HCT116 (cell line): ENCODE measurements at regions not wholly inside any gene's neighbourhood (a gene's known extent, or its start where the extent isn't known, plus 50 kb on each side); places are given as distances from the start of the nearest gene placed in this dataset.

Experiments
- ATAC-seq: fragments of 200-7000 bp; cut with Tn5 transposase; 2 replicates; pipeline ENCODE4 v1.9.1; 2020; ENCODE audit warnings: mild to moderate bottlenecking, moderate library complexity
- BruUV-seq: library from RNA; stranded (reverse); fragments of 400-500 nt; replicated peaks from 2 replicates; lab custom pipeline; 2021; lab: Mats Ljungman, UMichigan
- CTCF ChIA-PET: fragments of 300-600 bp; sonication (Branson Sonifier 250); formaldehyde crosslinking; loops from one replicate; lab custom pipeline; 2021; ENCODE audit warnings: antibody characterized with exemption; lab: Charles Lee
- POLR2A ChIA-PET: fragments of 300-600, 350-600 bp; sonication (Branson Sonifier 250); formaldehyde crosslinking; loops from one replicate; lab custom pipeline; 2021; ENCODE audit warnings: antibody characterized with exemption; lab: Charles Lee
- RAD21 ChIA-PET, 2 experiments: fragments of 300-600 bp; sonication (Branson Sonifier 250); formaldehyde crosslinking; loops; one replicate each; lab custom pipeline; 2023; ENCODE audit warnings: low total read pairs in 2 of 2; ENCODE audit not compliant: uncharacterized antibody in 2 of 2, unreplicated experiment in 2 of 2, low non-redundant PET in 1 of 2; lab: Charles Lee
- DNase-seq: peaks from one replicate; pipeline ENCODE4 v3.0.0-alpha.2; 2010; ENCODE audit warnings: low read depth, low spot score
- H2AFZ ChIP-seq: fragments of 200-600 bp; shearing (Covaris generic), sonication (generic); 2 replicates; pipeline ENCODE4 v1.6.1; 2017; ENCODE audit warnings: low read depth, mixed run types, mixed read lengths, antibody characterized with exemption, low read length; ENCODE audit not compliant: poor library complexity, severe bottlenecking
- H3K27ac ChIP-seq: 2 replicates; pipeline ENCODE4 v1.5.1; 2012; ENCODE audit warnings: low read depth, low read length
- H3K27me3 ChIP-seq: fragments of 200-600 bp; sonication (generic); 2 replicates; pipeline ENCODE4 v1.6.1; 2016; ENCODE audit warnings: mixed run types, low read length, mixed read lengths; ENCODE audit not compliant: insufficient read depth
- H3K36me3 ChIP-seq, 2 experiments: fragments of 200-500 bp in 1 of 2; fragments of 200-600 bp in 1 of 2; sonication (Bioruptor generic) in 1 of 2; sonication (generic) in 1 of 2; 2 replicates each; pipeline versions ENCODE4 v1.5.1 to v1.6.1; 2014 to 2016; ENCODE audit warnings: low read length in 2 of 2, inconsistent platforms in 1 of 2, mixed read lengths in 1 of 2, mixed run types in 1 of 2; ENCODE audit not compliant: insufficient read depth in 2 of 2, control insufficient read depth in 1 of 2
- H3K4me1 ChIP-seq, 2 experiments: fragments of 200-600 bp in 1 of 2; sonication (generic) in 1 of 2; 2 replicates each; pipeline versions ENCODE4 v1.5.1 to v1.6.1; 2012 to 2017; ENCODE audit warnings: low read length in 2 of 2, inconsistent platforms in 1 of 2, mild to moderate bottlenecking in 1 of 2, mixed read lengths in 1 of 2, mixed run types in 1 of 2, moderate library complexity in 1 of 2; ENCODE audit not compliant: insufficient read depth in 2 of 2, control insufficient read depth in 1 of 2
- H3K4me2 ChIP-seq: fragments of 200-600 bp; sonication (generic); 2 replicates; pipeline ENCODE4 v1.6.1; 2017; ENCODE audit warnings: mixed run types, low read length, mixed read lengths
- H3K4me3 ChIP-seq, 2 experiments: fragments of 200-600 bp in 1 of 2; sonication (generic) in 1 of 2; replicated peaks in 1 of 2; 2 replicates each; pipeline ENCODE4 v1.5.1; 2011 to 2016; ENCODE audit warnings: low read length in 2 of 2, control low read depth in 1 of 2, low read depth in 1 of 2, mild to moderate bottlenecking in 1 of 2, mixed read lengths in 1 of 2, mixed run types in 1 of 2
- H3K79me2 ChIP-seq: fragments of 200-600 bp; sonication (generic); 2 replicates; pipeline ENCODE4 v1.6.1; 2017; ENCODE audit warnings: mild to moderate bottlenecking, mixed run types, low read length, moderate library complexity, mixed read lengths; ENCODE audit not compliant: insufficient read depth
- H3K9ac ChIP-seq: fragments of 200-600 bp; sonication (generic); 2 replicates; pipeline ENCODE4 v1.6.1; 2016; ENCODE audit warnings: low read length, mixed read lengths
- H3K9me2 ChIP-seq: fragments of 200-600 bp; sonication (generic), shearing (Covaris generic); 2 replicates; pipeline ENCODE4 v1.6.1; 2017; ENCODE audit warnings: mixed run types, mild to moderate bottlenecking, moderate library complexity; ENCODE audit not compliant: insufficient read depth
- H3K9me3 ChIP-seq, 2 experiments: fragments of 200-500 bp in 1 of 2; fragments of 200-600 bp in 1 of 2; sonication (Bioruptor generic) in 1 of 2; sonication (generic) in 1 of 2; 2 replicates each; pipeline ENCODE4 v1.6.1; 2014 to 2017; ENCODE audit warnings: low read length in 2 of 2, mixed read lengths in 2 of 2, inconsistent platforms in 1 of 2, low read depth in 1 of 2, mild to moderate bottlenecking in 1 of 2, mixed run types in 1 of 2, moderate library complexity in 1 of 2; ENCODE audit not compliant: control insufficient read depth in 1 of 2, insufficient read depth in 1 of 2
- H4K20me1 ChIP-seq: fragments of 200-600 bp; sonication (generic), shearing (Covaris generic); 2 replicates; pipeline ENCODE4 v1.6.1; 2017; ENCODE audit warnings: mixed run types, mild to moderate bottlenecking, moderate library complexity; ENCODE audit not compliant: insufficient read depth
- ATF3 ChIP-seq: IDR thresholded peaks from 2 replicates; pipeline ENCODE4 v1.6.1; 2012
- CBX3 ChIP-seq: IDR thresholded peaks from 2 replicates; pipeline ENCODE4 v1.6.1; 2012; ENCODE audit warnings: low read depth
- CEBPB ChIP-seq: IDR thresholded peaks from 2 replicates; pipeline ENCODE4 v1.6.1; 2012; ENCODE audit warnings: low read depth
- EGR1 ChIP-seq: IDR thresholded peaks from 2 replicates; pipeline ENCODE4 v1.6.1; 2012; ENCODE audit warnings: low read depth
- ELF1 ChIP-seq: IDR thresholded peaks from 2 replicates; pipeline ENCODE4 v1.6.1; 2012; ENCODE audit warnings: low read depth, borderline replicate concordance
- FOSL1 ChIP-seq: IDR thresholded peaks from 2 replicates; pipeline ENCODE4 v1.6.1; 2012; ENCODE audit warnings: low read depth
- POLR2A ChIP-seq: IDR thresholded peaks from 2 replicates; pipeline ENCODE4 v1.7.0; 2011; ENCODE audit warnings: borderline replicate concordance; ENCODE audit not compliant: insufficient read depth, insufficient read length; ENCODE audit errors: extremely low read depth
- POLR2AphosphoS5 ChIP-seq: IDR thresholded peaks from 2 replicates; pipeline ENCODE4 v1.6.1; 2011; ENCODE audit warnings: mild to moderate bottlenecking, low read depth, low read length, moderate library complexity
- RAD21 ChIP-seq: IDR thresholded peaks from 2 replicates; pipeline ENCODE4 v1.6.1; 2012; ENCODE audit warnings: low read depth, mild to moderate bottlenecking
- SIN3A ChIP-seq: IDR thresholded peaks from 2 replicates; pipeline ENCODE4 v1.6.1; 2012; ENCODE audit warnings: low read depth
- SP1 ChIP-seq: IDR thresholded peaks from 2 replicates; pipeline ENCODE4 v1.6.1; 2012; ENCODE audit warnings: low read depth
- SRF ChIP-seq: IDR thresholded peaks from 2 replicates; pipeline ENCODE4 v1.6.1; 2012; ENCODE audit warnings: low read depth
- YY1 ChIP-seq: IDR thresholded peaks from 2 replicates; pipeline ENCODE4 v1.6.1; 2011; ENCODE audit warnings: low read length, low read depth, moderate library complexity, mild to moderate bottlenecking; ENCODE audit not compliant: insufficient replicate concordance; ENCODE audit errors: extremely low read depth
- ZBTB33 ChIP-seq: IDR thresholded peaks from 2 replicates; pipeline ENCODE4 v1.6.1; 2011; ENCODE audit warnings: mild to moderate bottlenecking, low read length, moderate library complexity; ENCODE audit not compliant: insufficient replicate concordance; ENCODE audit errors: extremely low read depth
- ZNF274 ChIP-seq: fragments of 200-500 bp; sonication (Bioruptor generic); IDR thresholded peaks from 2 replicates; pipeline ENCODE4 v1.6.1; 2014; ENCODE audit warnings: mild to moderate bottlenecking, low read depth, low read length, inconsistent platforms
- intact Hi-C: fragments of 100-400 bp; cut with micrococcal nuclease; formaldehyde crosslinking; loops from 2 replicates; pipeline ENCODE4 v1.10.0; 2022
- TF ChIP-seq, protein P1 (sequence below): IDR thresholded peaks from 2 replicates; pipeline ENCODE4 v1.6.1; 2012; ENCODE audit warnings: low read depth
- TF ChIP-seq, protein P2 (sequence below), 3 experiments: fragments of 200-600 bp in 1 of 3; sonication (generic) in 1 of 3; IDR thresholded peaks in 2 of 3; conservative IDR thresholded peaks in 1 of 3; 2 replicates each; pipeline ENCODE4 v1.5.1; 2012 to 2017; ENCODE audit warnings: low read depth in 2 of 3, low read length in 2 of 3, antibody characterized with exemption in 1 of 3, borderline replicate concordance in 1 of 3, control low read depth in 1 of 3, mild to moderate bottlenecking in 1 of 3, mixed read lengths in 1 of 3, mixed run types in 1 of 3, moderate library complexity in 1 of 3; ENCODE audit not compliant: insufficient read depth in 1 of 3
- TF ChIP-seq, protein P3 (sequence below): IDR thresholded peaks from 2 replicates; pipeline ENCODE4 v1.6.1; 2012

DNA sequence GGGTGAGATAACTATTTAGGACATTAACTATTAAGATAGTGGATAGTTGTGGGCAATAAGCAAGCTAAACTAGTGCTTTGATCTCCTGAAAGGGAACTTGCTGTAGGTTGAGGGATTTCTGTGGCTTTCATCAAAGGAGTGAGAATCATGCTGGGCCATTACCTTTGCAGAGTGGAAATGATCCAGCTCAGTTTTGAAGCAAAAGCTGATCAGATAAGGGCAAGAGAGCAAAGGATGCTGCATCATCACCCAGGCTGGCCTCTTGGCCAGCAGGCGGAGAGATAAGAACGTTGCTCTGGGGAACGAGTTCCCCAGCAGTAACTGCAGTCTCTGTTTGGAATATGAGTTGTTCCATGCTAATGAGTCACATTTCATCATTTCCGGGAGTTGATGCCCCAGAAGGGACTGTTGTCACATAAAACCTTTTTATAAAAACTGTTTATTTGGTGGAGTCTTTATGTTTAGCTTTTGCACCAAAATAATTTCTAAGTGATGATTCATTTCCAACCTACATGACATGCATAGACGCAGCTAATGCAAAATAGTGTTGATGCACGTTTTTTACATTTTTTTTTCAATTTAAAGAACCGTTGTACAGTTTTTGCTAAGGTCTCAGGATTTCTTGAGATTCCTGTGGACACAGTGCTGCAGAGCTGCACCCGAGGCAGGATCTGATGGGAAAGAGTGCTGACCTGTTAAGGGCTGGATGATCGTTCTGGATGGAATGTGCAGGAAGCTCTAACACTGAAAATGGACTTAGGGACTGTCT is 99.3 kb downstream of the ACTBL2 start:
- peak overlapping the region in 1 of 2 experiments; percentile 17; a peak in 1 of 4 replicates for H3K4me3 ChIP-seq
- no peaks in the 10 kb centered on the region for H3K79me2 ChIP-seq
- H3K9me2 ChIP-seq, result no peaks in the 10 kb centered on the region
- peak overlapping the region; percentile 95 for H3K27ac ChIP-seq
- ATAC-seq, result peak; percentile 96
- H4K20me1 ChIP-seq, result no peaks in the 10 kb centered on the region
- DNase-seq, result peak; percentile 92
- no peaks in the 10 kb centered on the region for H3K9me3 ChIP-seq
- peak overlapping the region; percentile 68 for H3K4me2 ChIP-seq
- ChIA-PET RAD21 (interaction anchor here in 1 of 2 experiments (1.4 kb wide), 1 partner anchor 16 kb away, joined by 3 read pairs; no protein-coding TSS in a partner anchor), CTCF (no interaction called here), POLR2A (interaction anchor here (0.7 to 1.4 kb wide), 3 partner anchors 16 to 112 kb away, joined by 3 to 12 read pairs (median 3); no protein-coding TSS in a partner anchor)
- intact Hi-C loops, result loop anchor here (1.0 to 5.0 kb wide), 3 partner anchors 16 to 1079 kb away; partner anchors contain the start of gene PLK2
- peaks cover 27 to 37% of the 10 kb centered on the region in 2 experiments for H3K4me1 ChIP-seq
- H3K9ac ChIP-seq, result peak overlapping the region; percentile 55
- BruUV-seq, result TSS peak; percentile 96
- no peaks in the 10 kb centered on the region for H3K27me3 ChIP-seq
- H3K36me3 ChIP-seq, result no peaks in the 10 kb centered on the region
- peak overlapping the region; percentile 31 for H2AFZ ChIP-seq
- peak; percentile 58 for TF ChIP-seq POLR2AphosphoS5
- no peak for TF ChIP-seq EGR1
- no peak for TF ChIP-seq ELF1
- TF ChIP-seq CBX3, result peak; percentile 73; the same call in 1 of the 2 replicates
- TF ChIP-seq, protein P1, sequence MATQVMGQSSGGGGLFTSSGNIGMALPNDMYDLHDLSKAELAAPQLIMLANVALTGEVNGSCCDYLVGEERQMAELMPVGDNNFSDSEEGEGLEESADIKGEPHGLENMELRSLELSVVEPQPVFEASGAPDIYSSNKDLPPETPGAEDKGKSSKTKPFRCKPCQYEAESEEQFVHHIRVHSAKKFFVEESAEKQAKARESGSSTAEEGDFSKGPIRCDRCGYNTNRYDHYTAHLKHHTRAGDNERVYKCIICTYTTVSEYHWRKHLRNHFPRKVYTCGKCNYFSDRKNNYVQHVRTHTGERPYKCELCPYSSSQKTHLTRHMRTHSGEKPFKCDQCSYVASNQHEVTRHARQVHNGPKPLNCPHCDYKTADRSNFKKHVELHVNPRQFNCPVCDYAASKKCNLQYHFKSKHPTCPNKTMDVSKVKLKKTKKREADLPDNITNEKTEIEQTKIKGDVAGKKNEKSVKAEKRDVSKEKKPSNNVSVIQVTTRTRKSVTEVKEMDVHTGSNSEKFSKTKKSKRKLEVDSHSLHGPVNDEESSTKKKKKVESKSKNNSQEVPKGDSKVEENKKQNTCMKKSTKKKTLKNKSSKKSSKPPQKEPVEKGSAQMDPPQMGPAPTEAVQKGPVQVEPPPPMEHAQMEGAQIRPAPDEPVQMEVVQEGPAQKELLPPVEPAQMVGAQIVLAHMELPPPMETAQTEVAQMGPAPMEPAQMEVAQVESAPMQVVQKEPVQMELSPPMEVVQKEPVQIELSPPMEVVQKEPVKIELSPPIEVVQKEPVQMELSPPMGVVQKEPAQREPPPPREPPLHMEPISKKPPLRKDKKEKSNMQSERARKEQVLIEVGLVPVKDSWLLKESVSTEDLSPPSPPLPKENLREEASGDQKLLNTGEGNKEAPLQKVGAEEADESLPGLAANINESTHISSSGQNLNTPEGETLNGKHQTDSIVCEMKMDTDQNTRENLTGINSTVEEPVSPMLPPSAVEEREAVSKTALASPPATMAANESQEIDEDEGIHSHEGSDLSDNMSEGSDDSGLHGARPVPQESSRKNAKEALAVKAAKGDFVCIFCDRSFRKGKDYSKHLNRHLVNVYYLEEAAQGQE, result no peak
- no peak for TF ChIP-seq ZNF274
- TF ChIP-seq RAD21, result peak; percentile 50
- TF ChIP-seq FOSL1, result peak; percentile 81
- peak; percentile 70 for TF ChIP-seq SRF
- peak; percentile 86 for TF ChIP-seq CEBPB
- TF ChIP-seq YY1, result no peak
- peak; percentile 82; the same call in 1 of the 2 replicates for TF ChIP-seq SP1
- TF ChIP-seq ZBTB33, result no peak
- TF ChIP-seq POLR2A, result no peak
- no peak for TF ChIP-seq SIN3A
- TF ChIP-seq, protein P2, sequence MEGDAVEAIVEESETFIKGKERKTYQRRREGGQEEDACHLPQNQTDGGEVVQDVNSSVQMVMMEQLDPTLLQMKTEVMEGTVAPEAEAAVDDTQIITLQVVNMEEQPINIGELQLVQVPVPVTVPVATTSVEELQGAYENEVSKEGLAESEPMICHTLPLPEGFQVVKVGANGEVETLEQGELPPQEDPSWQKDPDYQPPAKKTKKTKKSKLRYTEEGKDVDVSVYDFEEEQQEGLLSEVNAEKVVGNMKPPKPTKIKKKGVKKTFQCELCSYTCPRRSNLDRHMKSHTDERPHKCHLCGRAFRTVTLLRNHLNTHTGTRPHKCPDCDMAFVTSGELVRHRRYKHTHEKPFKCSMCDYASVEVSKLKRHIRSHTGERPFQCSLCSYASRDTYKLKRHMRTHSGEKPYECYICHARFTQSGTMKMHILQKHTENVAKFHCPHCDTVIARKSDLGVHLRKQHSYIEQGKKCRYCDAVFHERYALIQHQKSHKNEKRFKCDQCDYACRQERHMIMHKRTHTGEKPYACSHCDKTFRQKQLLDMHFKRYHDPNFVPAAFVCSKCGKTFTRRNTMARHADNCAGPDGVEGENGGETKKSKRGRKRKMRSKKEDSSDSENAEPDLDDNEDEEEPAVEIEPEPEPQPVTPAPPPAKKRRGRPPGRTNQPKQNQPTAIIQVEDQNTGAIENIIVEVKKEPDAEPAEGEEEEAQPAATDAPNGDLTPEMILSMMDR (IDR thresholded peaks at IDR 0.05 in 2 of 3, conservative IDR thresholded peaks at IDR 0.05 in 1 of 3; ENCODE audit: borderline replicate concordance in 1 of 3, insufficient read depth in 1 of 3, low read depth in 2 of 3, low read length in 2 of 3), result 0 out of 6 replicates have a peak, but pooled peaks of 1 of the 3 experiments have one; percentile 17
- TF ChIP-seq, protein P3, sequence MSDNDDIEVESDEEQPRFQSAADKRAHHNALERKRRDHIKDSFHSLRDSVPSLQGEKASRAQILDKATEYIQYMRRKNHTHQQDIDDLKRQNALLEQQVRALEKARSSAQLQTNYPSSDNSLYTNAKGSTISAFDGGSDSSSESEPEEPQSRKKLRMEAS, result peak; percentile 43; the same call in 1 of the 2 replicates
- no peak for TF ChIP-seq ATF3
